ENCODE measurements at regions not wholly inside any gene's neighbourhood (a gene's known extent, or its start where the extent isn't known, plus 50 kb on each side); places are given as distances from the start of the nearest gene placed in this dataset.

- TF ChIP-seq CEBPB (IDR thresholded peaks at IDR 0.05; ENCODE audit: low read depth, low read length) (no peak), MAZ (IDR thresholded peaks at IDR 0.05; ENCODE audit: borderline replicate concordance, low read depth, low read length) (no peak), MAFK (IDR thresholded peaks at IDR 0.05; ENCODE audit: low read depth, low read length) (no peak), POLR2A (IDR thresholded peaks at IDR 0.05; ENCODE audit: low read depth, low read length) (no peak), SMC3 (IDR thresholded peaks at IDR 0.05; ENCODE audit: low read depth, low read length) (no peak), RCOR1 (IDR thresholded peaks at IDR 0.05; ENCODE audit: insufficient replicate concordance, low read length) (no peak), BHLHE40 (IDR thresholded peaks at IDR 0.05; ENCODE audit: low read depth, low read length) (no peak), RFX5 (IDR thresholded peaks at IDR 0.05; ENCODE audit: low read depth, low read length) (no peak), FOS (IDR thresholded peaks at IDR 0.05; ENCODE audit: low read depth, low read length) (no peak), MXI1 (IDR thresholded peaks at IDR 0.05; ENCODE audit: borderline replicate concordance, low read depth, low read length) (no peak), RAD21 (IDR thresholded peaks at IDR 0.05; ENCODE audit: low read length) (no peak)
- TF ChIP-seq, protein P1, sequence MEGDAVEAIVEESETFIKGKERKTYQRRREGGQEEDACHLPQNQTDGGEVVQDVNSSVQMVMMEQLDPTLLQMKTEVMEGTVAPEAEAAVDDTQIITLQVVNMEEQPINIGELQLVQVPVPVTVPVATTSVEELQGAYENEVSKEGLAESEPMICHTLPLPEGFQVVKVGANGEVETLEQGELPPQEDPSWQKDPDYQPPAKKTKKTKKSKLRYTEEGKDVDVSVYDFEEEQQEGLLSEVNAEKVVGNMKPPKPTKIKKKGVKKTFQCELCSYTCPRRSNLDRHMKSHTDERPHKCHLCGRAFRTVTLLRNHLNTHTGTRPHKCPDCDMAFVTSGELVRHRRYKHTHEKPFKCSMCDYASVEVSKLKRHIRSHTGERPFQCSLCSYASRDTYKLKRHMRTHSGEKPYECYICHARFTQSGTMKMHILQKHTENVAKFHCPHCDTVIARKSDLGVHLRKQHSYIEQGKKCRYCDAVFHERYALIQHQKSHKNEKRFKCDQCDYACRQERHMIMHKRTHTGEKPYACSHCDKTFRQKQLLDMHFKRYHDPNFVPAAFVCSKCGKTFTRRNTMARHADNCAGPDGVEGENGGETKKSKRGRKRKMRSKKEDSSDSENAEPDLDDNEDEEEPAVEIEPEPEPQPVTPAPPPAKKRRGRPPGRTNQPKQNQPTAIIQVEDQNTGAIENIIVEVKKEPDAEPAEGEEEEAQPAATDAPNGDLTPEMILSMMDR (conservative IDR thresholded peaks at IDR 0.05; ENCODE audit: low read depth, low read length) = no peak
- TF ChIP-seq, protein P2, sequence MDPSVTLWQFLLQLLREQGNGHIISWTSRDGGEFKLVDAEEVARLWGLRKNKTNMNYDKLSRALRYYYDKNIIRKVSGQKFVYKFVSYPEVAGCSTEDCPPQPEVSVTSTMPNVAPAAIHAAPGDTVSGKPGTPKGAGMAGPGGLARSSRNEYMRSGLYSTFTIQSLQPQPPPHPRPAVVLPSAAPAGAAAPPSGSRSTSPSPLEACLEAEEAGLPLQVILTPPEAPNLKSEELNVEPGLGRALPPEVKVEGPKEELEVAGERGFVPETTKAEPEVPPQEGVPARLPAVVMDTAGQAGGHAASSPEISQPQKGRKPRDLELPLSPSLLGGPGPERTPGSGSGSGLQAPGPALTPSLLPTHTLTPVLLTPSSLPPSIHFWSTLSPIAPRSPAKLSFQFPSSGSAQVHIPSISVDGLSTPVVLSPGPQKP (IDR thresholded peaks at IDR 0.05; ENCODE audit: borderline replicate concordance, low read depth, low read length) = no peak
Observed at GRCh38 chr4:179076865-179077264, 1634.6 kb upstream of the AGA start.

All from IMR-90 (cell line).